Panc1 (cell line): ENCODE measurements at regions not wholly inside any gene's neighbourhood (a gene's known extent, or its start where the extent isn't known, plus 50 kb on each side); places are given as distances from the start of the nearest gene placed in this dataset.

Experiments used
- ATAC-seq: fragments of 200-7000 bp; cut with Tn5 transposase; 2 replicates; pipeline ENCODE4 v1.9.1; 2020; ENCODE audit warnings: mild to moderate bottlenecking, moderate library complexity
- BruUV-seq: library from RNA; stranded (reverse); fragments of 400-500 nt; replicated peaks from 2 replicates; lab custom pipeline; 2021; lab: Mats Ljungman, UMichigan
- CTCF ChIA-PET: fragments of 300-600 bp; sonication (Branson Sonifier 250); formaldehyde crosslinking; loops from one replicate; lab custom pipeline; 2022; ENCODE audit warnings: antibody characterized with exemption; lab: Charles Lee
- POLR2A ChIA-PET: fragments of 300-600 bp; sonication (Branson Sonifier 250); formaldehyde crosslinking; loops from one replicate; lab custom pipeline; 2022; ENCODE audit warnings: antibody characterized with exemption; lab: Charles Lee
- DNase-seq: peaks from one replicate; pipeline ENCODE4 v3.0.0-alpha.2; 2010; ENCODE audit warnings: low read depth, low spot score
- H3K27ac ChIP-seq: 2 replicates; pipeline ENCODE4 v1.5.1; 2011; ENCODE audit warnings: mild to moderate bottlenecking, low read length, inconsistent platforms
- H3K27me3 ChIP-seq: fragments of 200-500 bp; sonication (Bioruptor generic); 2 replicates; pipeline ENCODE4 v1.6.0; 2014; ENCODE audit warnings: low read length, inconsistent platforms; ENCODE audit not compliant: control insufficient read depth, insufficient read depth
- H3K36me3 ChIP-seq: fragments of 200-500 bp; sonication (Bioruptor generic); 2 replicates; pipeline ENCODE4 v1.5.1; 2014; ENCODE audit warnings: inconsistent platforms, mild to moderate bottlenecking, low read length, moderate library complexity; ENCODE audit not compliant: control insufficient read depth, insufficient read depth
- H3K4me1 ChIP-seq: 2 replicates; pipeline ENCODE4 v1.5.1; 2011; ENCODE audit warnings: inconsistent platforms, mild to moderate bottlenecking, low read length, moderate library complexity; ENCODE audit not compliant: control insufficient read depth, insufficient read depth
- H3K4me3 ChIP-seq, 2 experiments: 2 replicates each; pipeline ENCODE4 v1.5.1; 2011 to 2012; ENCODE audit warnings: low read depth in 2 of 2, low read length in 2 of 2, mild to moderate bottlenecking in 2 of 2, inconsistent platforms in 1 of 2, moderate library complexity in 1 of 2
- H3K9me3 ChIP-seq: fragments of 200-500 bp; sonication (Bioruptor generic); 2 replicates; pipeline ENCODE4 v1.5.1; 2014; ENCODE audit warnings: low read depth, mild to moderate bottlenecking, inconsistent platforms, low read length, moderate library complexity; ENCODE audit not compliant: control insufficient read depth, insufficient read depth
- CTCF ChIP-seq: fragments of 450-650 bp; IDR thresholded peaks from 2 replicates; pipeline ENCODE4 v1.5.1; 2017; ENCODE audit warnings: mild to moderate bottlenecking
- POLR2AphosphoS5 ChIP-seq: IDR thresholded peaks from 2 replicates; pipeline ENCODE4 v1.6.1; 2012; ENCODE audit warnings: mild to moderate bottlenecking, low read depth, low read length, moderate library complexity
- SIN3A ChIP-seq: IDR thresholded peaks from 2 replicates; pipeline ENCODE4 v1.6.1; 2012; ENCODE audit warnings: low read depth, mild to moderate bottlenecking, low read length, moderate library complexity, borderline replicate concordance; ENCODE audit not compliant: insufficient read depth
- TCF7L2 ChIP-seq: IDR thresholded peaks from 2 replicates; pipeline ENCODE4 v1.6.1; 2011; ENCODE audit warnings: mild to moderate bottlenecking, low read depth, low read length, inconsistent platforms
- in situ Hi-C: cut with HindIII; loops from 2 replicates; pipeline ENCODE4 v1.10.0; 2016; ENCODE audit warnings: low sequenced_read_pairs, low pct_unique_long_range_greater_than_20kb
- intact Hi-C: fragments of 100-400 bp; cut with micrococcal nuclease; formaldehyde crosslinking; loops from one replicate; pipeline ENCODE4 v1.10.0; 2022; ENCODE audit not compliant: unreplicated experiment
- TF ChIP-seq, protein P1 (sequence below), 2 experiments: IDR thresholded peaks; 2 replicates each; pipeline ENCODE4 v1.6.1; 2011 to 2012; ENCODE audit warnings: low read depth in 2 of 2, control low read depth in 1 of 2, low read length in 1 of 2, mild to moderate bottlenecking in 1 of 2, moderate library complexity in 1 of 2; ENCODE audit not compliant: insufficient read depth in 1 of 2

GRCh38 chr9:89937051-89937450 is 332.2 kb downstream of the GADD45G start:
- no peaks in the 10 kb centered on the region for H3K27me3 ChIP-seq
- H3K27ac ChIP-seq: no peak overlapping the region
- POLR2A ChIA-PET: no interaction called here
- in situ Hi-C loops: no loop called here
- H3K4me1 ChIP-seq: no peaks in the 10 kb centered on the region
- CTCF ChIA-PET: no interaction called here
- H3K4me3 ChIP-seq: no peak overlapping the region
- intact Hi-C loops: no loop called here
- TF ChIP-seq TCF7L2 (no peak), POLR2AphosphoS5 (no peak), SIN3A (no peak), CTCF (no peak)
- TF ChIP-seq, protein P1, sequence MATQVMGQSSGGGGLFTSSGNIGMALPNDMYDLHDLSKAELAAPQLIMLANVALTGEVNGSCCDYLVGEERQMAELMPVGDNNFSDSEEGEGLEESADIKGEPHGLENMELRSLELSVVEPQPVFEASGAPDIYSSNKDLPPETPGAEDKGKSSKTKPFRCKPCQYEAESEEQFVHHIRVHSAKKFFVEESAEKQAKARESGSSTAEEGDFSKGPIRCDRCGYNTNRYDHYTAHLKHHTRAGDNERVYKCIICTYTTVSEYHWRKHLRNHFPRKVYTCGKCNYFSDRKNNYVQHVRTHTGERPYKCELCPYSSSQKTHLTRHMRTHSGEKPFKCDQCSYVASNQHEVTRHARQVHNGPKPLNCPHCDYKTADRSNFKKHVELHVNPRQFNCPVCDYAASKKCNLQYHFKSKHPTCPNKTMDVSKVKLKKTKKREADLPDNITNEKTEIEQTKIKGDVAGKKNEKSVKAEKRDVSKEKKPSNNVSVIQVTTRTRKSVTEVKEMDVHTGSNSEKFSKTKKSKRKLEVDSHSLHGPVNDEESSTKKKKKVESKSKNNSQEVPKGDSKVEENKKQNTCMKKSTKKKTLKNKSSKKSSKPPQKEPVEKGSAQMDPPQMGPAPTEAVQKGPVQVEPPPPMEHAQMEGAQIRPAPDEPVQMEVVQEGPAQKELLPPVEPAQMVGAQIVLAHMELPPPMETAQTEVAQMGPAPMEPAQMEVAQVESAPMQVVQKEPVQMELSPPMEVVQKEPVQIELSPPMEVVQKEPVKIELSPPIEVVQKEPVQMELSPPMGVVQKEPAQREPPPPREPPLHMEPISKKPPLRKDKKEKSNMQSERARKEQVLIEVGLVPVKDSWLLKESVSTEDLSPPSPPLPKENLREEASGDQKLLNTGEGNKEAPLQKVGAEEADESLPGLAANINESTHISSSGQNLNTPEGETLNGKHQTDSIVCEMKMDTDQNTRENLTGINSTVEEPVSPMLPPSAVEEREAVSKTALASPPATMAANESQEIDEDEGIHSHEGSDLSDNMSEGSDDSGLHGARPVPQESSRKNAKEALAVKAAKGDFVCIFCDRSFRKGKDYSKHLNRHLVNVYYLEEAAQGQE (IDR thresholded peaks at IDR 0.05; ENCODE audit: insufficient read depth in 1 of 2, low read depth in 2 of 2, low read length in 1 of 2): no peak
- H3K36me3 ChIP-seq: no peaks in the 10 kb centered on the region
- BruUV-seq: no TSS peak
- no peak for DNase-seq
- ATAC-seq: no peak
- H3K9me3 ChIP-seq: no peaks in the 10 kb centered on the region

- intact Hi-C loops (no loop called here), in situ Hi-C loops (no loop called here)
- no peaks in the 10 kb centered on the region for H3K4me1 ChIP-seq
- CTCF ChIA-PET: no interaction called here
- no peaks in the 10 kb centered on the region for H3K36me3 ChIP-seq
- no peaks in the 10 kb centered on the region for H3K27me3 ChIP-seq
- ATAC-seq (no peak), DNase-seq (no peak)
- no peaks in the 10 kb centered on the region for H3K9me3 ChIP-seq
- BruUV-seq: no TSS peak
- POLR2A ChIA-PET: no interaction called here
- no peak overlapping the region for H3K4me3 ChIP-seq
- H3K27ac ChIP-seq: no peak overlapping the region
- TF ChIP-seq, protein P1 (IDR thresholded peaks at IDR 0.05; ENCODE audit: insufficient read depth in 1 of 2, low read depth in 2 of 2, low read length in 1 of 2): no peak
- TF ChIP-seq POLR2AphosphoS5 (no peak), TCF7L2 (no peak), CTCF (no peak), SIN3A (no peak)
These were observed 334.4 kb downstream of the GADD45G start for GRCh38 chr9:89939181-89939580.
